HG03025 (cell line): ENCODE measurements at regions not wholly inside any gene's neighbourhood (a gene's known extent, or its start where the extent isn't known, plus 50 kb on each side); places are given as distances from the start of the nearest gene placed in this dataset.
A peak's percentile ranks its signal among the peaks of the same experiment; 100 is the strongest.
"Not testable (repeated sequence)": the region's sequence is repeated elsewhere in the genome, so short reads cannot be mapped to it uniquely, and the experiment has no call there.

Experiments
- ATAC-seq: cut with Tn5 transposase; IDR thresholded peaks from one replicate; pipeline ENCODE4 v1.9.1; 2021; ENCODE audit warnings: mild to moderate bottlenecking, moderate library complexity; ENCODE audit not compliant: unreplicated experiment, low FRiP score

DNA sequence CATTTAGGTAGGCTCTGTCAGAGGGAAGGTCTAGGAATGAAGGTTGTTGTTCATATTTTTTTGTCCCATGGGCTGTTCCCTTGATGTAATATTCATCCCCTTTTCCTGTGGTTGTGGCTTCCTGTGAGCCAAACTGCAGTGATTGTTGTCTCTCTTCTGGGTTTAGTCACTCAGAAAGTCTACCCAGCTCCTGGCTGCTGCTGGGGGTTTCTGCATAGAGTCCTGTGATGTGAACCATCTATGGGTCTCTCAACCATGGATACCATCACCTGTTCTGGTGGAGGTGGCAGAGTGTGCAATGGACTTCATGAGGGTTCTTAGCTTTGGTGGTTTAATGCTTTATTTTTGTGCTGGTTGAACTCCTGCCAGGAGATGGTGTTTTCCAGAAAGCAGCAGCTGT is 122.8 kb downstream of the ZC4H2 start:
- ATAC-seq, result no peak

DNA sequence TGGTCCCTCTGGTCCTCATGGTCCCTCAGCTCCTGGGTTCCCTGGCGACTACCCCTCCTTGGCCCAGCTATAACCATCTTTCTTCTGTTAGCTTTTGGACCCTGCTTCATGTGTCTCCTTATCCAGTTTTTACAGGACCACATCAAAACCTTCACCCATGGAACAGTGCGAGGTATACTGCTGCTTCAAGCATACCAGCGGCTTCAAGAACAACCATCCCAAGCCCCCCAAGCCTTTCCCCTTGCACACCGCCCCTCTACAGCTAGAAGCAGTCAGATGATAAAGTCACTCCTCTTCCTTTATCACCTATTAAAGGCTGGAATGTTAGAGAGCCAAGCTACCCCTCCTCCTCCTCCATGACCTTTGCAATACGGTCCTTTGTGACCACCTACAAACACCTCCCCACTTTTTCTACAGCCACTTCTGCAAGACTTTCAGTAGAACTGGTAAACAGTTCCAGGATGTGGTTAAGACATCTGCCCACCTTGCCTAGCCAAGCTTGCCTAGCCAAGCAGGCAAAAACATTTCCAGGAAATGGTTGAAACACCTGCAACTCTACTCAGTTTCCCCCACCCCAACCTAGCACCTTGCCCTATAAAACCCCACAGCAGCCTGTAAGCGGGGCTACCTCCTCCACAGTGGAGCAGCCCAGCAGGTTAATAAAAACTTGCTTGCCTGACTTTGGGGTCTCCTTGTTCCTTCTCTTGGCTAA is 125.7 kb downstream of the ZC4H2 start:
- no peak for ATAC-seq

DNA sequence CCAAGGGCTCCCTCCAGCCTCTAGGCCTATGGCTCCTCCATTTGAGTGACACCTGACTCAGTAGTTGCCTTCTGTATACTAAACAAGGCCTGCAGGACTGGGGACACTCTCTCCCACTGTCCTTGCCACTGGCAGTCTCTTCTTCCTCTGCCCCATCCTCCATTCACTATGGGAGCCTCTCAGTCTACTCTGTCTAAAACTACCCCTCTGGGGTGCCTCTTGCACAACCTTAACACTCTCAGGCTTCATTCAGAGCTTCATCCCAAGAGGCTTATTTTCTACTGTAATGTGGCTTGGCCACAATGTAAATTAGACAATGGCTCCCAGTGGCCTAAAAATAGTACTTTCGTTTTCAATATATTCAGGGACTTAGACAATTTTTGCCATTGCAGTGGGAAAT is 133.0 kb downstream of the ZC4H2 start:
- no peak for ATAC-seq

DNA sequence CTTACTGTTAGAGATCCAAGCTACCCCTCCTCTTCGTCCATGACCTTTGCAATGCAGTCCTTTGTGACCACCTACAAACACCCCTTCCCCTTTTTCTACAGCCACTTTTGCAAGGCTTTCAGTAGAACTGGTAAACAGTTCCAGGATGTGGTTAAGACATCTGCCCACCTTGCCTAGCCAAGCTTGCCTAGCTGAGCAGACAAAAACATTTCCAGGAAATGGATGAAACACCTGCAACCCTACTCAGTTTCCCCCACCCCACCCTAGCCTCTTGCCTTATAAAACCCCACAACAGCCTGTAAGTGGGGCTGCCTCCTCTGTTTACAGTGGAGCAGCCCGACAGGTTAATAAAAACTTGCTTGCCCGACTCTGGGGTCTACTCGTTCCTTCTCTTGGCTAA is 133.8 kb downstream of the ZC4H2 start:
- ATAC-seq, result peak; percentile 81

DNA sequence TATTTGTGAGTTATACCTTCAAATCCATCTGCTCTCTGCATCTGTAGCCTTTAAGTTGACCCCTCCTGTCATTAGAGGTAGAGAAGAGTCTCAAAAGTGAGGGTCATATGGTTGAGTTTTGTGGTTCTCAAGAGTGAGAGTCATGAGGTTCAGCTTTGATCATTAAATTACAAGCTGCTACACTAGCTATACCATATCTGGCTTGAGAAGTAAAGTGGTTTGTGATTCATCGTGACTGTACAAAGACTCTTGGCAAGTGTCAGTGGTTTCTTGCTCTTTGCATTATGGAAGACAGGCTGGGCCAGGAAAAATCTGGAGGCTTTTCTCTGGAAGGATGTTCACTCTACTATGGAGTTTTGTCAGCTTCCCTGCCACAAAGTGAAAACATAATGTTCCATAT is 170.6 kb downstream of the ZC4H2 start:
- ATAC-seq, result no peak

DNA sequence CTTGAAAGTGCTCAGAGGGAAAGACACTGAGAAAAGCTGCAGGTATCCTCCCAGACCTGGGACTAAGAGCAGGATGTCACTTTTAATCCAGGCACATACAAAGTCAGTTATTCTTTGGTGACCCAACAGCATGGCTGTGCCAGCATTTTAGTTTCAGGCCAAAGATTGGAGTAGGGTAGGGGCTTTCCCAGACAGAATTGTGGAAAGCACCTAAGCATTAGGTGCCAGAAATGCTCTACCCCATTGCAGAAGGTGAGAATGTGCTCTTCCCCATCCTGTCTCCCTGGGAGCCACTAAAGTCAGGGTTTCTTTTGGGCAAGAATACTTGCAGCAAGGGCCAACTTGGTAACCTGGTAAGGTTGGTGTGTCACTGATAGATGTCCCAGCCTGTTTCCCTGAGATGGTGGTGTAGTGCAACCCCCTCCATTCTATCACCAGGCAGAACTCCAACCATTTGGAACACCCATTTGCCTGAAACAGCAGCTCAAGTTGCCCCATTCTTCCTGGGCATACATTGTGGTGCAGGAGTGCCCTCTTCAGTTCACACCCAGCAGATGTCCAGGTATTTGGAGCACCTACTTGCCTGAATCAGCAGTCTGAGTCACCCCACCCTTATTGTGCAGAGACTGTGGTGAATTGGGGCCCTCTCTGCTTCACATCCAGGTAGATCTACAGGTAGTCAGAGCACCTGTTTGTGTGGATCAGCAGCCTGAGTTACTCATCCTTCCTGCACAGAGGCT is 183.5 kb downstream of the ZC4H2 start:
- no peak for ATAC-seq

DNA sequence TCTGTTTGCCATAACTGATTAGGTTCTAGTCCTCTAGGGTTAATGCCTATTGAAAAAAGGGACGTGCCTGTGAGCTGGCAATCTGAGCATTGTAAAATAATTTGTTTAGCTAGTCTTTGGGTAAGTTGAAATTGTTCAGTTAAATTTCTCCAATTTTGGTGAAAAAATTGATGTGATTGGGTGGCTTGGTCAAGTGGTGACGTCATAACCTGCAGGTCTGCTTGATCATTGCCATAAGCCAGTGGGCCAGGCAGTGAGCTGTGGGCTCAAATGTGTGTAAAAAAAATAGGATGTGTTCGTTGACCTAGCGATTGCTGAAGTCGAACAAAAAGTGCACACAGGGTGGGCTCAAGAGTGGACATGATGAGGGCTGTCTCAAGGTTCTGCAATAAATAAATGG is 193.3 kb downstream of the ZC4H2 start:
- no peak for ATAC-seq

DNA sequence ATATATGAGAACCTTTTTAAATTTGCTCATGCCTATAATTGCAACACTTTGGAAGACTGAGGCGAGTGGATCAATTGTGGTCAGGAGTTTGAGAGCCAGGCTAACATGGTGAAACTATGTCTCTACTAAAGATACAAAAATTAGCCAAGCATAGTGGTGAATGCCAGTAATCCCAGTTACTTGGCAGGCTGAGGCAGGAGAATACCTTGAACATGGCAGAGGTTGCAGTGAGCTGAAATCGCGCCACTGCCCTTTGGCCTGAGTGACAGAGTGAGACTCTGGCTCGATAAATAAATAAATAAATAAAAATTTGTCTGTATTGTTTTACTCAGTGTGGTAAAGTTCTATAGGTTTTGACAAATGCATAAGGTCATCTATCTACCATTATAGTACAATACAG is 218.2 kb downstream of the ZC4H2 start:
- no peak for ATAC-seq

DNA sequence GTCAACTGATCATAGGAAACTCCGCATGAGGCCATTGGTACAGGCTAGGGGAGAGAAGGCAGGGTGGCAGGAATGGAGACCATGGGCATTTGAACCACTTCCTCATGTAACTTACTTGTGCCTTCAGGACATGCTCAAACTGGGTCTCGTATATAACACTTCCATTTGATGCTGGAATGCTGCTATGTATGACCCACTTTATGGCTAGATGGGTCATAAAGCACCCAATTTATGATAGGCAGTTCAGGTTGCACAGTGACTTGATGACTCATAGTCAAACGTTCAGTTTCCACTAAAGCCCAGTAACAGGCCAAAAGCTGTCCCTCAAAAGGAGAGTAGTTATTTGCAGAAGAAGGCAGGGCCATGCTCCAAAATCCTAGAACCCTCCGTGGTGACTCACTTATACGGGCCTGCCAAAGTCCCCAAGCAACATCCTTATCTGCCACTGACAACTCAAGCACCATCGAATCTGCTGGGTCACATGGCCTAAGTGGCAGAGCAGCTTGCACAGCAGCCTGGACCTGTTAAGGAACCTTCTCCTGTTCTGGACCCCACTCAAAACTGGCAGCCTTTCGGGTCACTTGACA is 236.4 kb downstream of the ZC4H2 start:
- no peak for ATAC-seq

DNA sequence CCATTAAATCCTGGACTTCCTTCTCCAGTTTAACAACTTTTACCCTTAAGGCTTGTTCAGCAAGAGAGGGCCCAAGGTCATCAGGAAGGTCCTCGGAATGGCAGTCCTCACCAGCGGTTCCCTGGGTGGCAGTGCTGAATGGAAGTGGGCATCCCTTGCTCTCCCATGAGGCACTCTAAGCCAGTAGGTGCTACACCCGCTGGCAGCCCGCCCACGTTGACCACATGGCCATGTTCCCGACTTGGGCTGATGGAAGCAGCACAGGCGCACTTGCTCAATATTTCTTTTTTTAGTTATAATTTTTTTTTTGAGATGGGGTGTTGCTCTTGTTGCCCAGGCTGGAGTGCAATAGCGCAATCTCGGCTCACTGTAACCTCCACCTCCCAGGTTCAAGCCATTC is 277.9 kb downstream of the ZC4H2 start:
- ATAC-seq, result no peak

DNA sequence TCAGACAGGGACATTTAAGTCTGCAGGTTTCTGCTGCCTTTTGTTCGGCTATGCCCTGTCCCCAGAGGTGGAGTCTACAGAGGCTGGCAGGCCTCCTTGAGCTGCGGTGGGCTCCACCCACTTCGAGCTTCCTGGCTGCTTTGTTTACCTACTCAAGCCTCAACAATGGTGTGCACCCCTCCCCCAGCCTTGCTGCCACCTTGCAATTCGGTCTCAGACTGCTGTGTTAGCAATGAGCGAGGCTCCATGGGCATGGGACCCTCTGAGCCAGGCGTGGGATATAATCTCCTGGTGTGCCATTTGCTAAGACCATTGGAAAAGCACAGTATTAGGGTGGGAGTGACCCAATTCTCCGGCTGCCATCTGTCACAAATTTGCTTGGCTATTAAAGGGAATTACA is 280.9 kb downstream of the ZC4H2 start:
- ATAC-seq, result not testable (repeated sequence)

DNA sequence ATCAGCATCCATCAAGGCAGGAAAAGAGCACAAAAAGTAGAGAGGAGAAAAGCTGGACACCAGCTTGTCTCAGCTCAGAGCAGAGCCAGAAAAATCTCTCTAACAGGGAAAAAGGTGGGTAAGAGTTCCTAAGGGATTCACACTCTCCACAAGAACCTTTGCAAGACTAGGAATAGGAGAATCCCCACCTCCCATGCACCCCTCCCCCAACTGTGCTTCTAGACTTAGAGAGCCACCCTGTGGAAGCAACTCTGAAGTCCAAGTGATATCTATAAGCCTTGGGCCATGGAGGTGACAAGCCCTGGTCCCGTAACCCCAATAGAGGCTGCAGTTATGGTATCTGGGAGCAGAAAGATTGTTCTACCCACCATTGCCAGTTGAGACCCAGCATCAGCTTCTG is 267.6 kb upstream of the MTMR8 start:
- no peak for ATAC-seq

DNA sequence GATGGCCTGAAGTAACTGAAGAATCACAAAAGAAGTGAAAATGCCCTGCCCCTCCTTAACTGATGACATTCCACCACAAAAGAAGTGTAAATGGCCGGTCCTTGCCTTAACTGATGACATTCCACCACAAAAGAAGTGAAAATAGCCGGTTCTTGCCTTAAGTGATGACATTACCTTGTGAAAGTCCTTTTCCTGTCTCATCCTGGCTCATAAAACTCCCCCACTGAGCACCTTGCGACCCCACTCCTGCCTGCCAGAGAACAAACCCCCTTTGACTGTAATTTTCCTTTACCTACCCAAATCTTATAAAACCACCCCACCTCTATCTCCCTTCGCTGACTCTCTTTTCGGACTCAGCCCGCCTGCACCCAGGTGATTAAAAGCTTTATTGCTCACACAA is 262.0 kb upstream of the MTMR8 start:
- not testable (repeated sequence) for ATAC-seq

DNA sequence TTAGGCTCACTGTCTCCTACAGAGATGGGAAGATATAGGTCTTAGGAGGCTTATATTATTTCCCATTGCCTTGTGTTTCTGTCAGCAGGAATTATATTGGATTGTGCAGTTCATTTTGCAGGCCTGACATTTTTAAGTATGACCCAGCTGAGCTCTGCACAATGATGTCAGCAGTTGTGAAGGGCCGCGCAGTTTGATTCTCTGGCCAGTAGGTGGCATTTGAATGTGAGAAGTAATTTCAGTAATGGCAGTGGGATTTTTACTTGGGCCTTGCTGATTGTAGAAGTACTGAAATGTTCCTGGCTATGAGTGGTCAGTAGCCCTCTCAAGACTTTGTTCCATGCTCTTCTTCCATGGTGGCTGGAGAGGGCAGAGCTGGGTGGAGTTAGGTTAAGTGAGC is 247.2 kb upstream of the MTMR8 start:
- ATAC-seq, result no peak
